SU-DHL-6 (cell line): ENCODE measurements at regions not wholly inside any gene's neighbourhood (a gene's known extent, or its start where the extent isn't known, plus 50 kb on each side); places are given as distances from the start of the nearest gene placed in this dataset.
"Not testable (repeated sequence)": the region's sequence is repeated elsewhere in the genome, so short reads cannot be mapped to it uniquely, and the experiment has no call there.

Experiments
- CTCF ChIP-seq: fragments of 200-600 bp; sonication (generic); IDR thresholded peaks from one replicate; pipeline ENCODE4 v1.5.1; 2017; ENCODE audit warnings: antibody characterized with exemption, mild to moderate bottlenecking, low read length, moderate library complexity; ENCODE audit not compliant: insufficient read depth, poor library complexity, severe bottlenecking
- EZH2phosphoT487 ChIP-seq: fragments of 200-600 bp; sonication (generic), shearing (Covaris generic); conservative IDR thresholded peaks from 2 replicates; pipeline ENCODE4 v1.6.1; 2018; ENCODE audit warnings: mild to moderate bottlenecking, antibody characterized with exemption, low read length, moderate library complexity, mixed read lengths

- TF ChIP-seq CTCF, EZH2phosphoT487: not testable (repeated sequence)
Measured at GRCh38 chr2:134063916-134064315, 190.0 kb upstream of the MGAT5 start.
